ENCODE measurements at regions not wholly inside any gene's neighbourhood (a gene's known extent, or its start where the extent isn't known, plus 50 kb on each side); places are given as distances from the start of the nearest gene placed in this dataset.

DNA sequence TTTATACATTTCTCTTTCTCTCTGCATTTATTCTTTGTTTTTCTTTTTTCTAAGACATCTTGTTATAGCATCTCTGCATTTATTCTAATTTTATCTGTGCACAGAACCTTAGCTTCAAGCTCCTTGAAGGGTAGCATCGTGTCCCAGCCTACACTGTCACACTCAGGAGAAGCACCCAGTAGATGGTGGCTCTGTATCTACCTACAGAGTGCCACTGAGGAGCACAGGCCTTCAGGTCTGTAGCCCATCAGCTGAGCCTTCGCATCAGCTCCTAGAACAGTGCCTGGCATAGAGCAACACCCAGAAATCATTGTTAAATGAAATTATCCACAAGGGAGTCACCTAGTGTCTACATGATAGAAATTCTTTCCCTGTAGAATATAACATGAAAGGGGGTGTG, 203.0 kb upstream of the KLF14 start:
- no peak overlapping the region for H3K27ac ChIP-seq
- TF ChIP-seq, protein P1, sequence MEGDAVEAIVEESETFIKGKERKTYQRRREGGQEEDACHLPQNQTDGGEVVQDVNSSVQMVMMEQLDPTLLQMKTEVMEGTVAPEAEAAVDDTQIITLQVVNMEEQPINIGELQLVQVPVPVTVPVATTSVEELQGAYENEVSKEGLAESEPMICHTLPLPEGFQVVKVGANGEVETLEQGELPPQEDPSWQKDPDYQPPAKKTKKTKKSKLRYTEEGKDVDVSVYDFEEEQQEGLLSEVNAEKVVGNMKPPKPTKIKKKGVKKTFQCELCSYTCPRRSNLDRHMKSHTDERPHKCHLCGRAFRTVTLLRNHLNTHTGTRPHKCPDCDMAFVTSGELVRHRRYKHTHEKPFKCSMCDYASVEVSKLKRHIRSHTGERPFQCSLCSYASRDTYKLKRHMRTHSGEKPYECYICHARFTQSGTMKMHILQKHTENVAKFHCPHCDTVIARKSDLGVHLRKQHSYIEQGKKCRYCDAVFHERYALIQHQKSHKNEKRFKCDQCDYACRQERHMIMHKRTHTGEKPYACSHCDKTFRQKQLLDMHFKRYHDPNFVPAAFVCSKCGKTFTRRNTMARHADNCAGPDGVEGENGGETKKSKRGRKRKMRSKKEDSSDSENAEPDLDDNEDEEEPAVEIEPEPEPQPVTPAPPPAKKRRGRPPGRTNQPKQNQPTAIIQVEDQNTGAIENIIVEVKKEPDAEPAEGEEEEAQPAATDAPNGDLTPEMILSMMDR (conservative IDR thresholded peaks at IDR 0.05) = no peak

DNA sequence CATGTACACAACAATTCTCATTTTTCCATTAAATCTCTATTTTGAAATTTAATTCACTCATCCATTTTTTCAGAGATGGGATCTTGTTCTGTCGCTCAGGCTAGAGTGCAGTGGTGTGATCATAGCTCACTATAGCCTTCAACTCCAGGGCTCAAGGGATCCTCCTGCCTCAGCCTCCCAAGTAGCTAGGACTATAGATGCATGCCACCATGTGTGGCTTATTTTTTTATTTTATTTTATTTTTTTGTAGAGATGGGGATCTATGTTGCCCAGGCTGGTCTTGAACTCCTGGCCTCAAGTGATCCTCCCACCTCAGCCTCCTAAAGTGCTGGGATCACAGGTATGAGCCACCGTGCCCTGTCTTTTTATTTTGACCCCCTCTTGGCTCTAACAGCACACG, 203.8 kb upstream of the KLF14 start:
- H3K27ac ChIP-seq = no peak overlapping the region
- TF ChIP-seq, protein P1 (conservative IDR thresholded peaks at IDR 0.05) = no peak

DNA sequence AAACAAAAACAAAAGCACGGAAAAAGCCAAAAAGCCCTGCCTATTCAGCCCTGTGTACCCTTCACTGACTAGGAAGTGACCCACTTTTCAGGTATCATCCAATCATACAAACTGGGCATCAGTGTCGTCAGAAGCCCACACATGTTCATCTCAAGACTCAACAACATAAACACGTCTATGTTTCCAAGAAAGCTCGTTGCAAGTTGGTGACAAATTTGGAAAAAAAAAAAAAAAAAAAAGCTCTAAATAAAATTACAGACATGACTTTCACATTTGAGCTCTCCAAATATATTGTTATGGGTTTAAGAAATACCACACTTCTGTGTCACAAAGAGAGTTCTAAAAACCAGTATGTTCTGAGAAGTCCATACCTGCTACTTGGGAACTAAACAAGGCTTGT, 204.7 kb upstream of the KLF14 start:
- TF ChIP-seq, protein P1 (conservative IDR thresholded peaks at IDR 0.05) = no peak
- no peak overlapping the region for H3K27ac ChIP-seq

DNA sequence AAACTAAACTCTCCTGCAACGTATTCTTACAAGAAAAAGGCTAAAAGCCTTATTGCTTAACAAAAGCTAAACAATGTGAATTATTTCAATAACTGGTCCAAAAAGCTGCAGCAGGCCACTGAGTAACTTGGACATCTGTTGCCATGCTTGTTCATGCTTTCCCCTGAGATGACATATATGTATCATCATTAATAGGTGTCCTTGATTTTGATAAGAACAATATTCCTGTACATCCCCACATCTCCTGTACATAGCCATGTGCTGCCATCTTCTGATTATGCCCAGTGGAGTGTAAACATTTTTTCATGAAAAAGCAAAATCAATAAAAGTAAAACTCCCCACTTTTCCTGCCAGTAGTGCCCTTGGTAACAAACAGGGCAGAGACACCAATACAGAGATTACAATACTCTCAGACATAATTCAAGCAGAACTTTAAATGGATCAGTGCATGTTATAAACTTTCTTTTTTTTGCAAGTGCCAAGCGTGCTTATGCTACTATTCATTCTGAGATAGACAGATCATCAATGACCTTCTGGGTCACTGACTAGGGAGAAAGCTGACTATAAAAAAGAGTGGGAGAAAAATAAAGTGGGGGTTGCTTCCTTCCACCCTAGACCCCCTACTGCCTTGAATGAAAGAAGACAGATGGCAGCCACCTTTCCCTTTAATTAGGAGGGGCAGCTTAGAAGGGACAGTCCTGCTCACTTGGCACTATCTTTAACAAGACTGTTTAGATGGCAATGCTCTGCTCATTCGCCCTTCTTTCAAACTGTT, 205.5 kb upstream of the KLF14 start:
- H3K27ac ChIP-seq = no peak overlapping the region
- TF ChIP-seq, protein P1 (conservative IDR thresholded peaks at IDR 0.05) = no peak

DNA sequence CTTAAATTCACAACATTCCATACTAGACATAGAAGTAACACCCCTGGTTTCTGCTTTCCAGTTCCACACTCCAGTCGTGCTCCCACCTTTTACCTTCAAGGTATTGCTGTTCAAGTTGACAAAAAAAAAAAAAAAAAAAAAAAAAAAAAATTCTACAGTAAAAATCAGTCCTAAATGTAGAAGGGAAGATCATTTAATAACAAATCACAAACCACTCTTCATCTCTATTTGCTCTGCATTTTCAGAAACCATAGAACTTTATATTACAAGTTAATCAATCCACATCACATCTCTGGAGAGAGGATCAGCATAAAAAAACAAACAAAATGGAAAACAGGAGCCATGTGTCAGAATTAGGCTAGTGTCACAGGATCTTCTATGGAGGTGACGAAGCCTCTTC, 206.3 kb upstream of the KLF14 start:
- no peak overlapping the region for H3K27ac ChIP-seq
- TF ChIP-seq, protein P1 (conservative IDR thresholded peaks at IDR 0.05) = no peak

DNA sequence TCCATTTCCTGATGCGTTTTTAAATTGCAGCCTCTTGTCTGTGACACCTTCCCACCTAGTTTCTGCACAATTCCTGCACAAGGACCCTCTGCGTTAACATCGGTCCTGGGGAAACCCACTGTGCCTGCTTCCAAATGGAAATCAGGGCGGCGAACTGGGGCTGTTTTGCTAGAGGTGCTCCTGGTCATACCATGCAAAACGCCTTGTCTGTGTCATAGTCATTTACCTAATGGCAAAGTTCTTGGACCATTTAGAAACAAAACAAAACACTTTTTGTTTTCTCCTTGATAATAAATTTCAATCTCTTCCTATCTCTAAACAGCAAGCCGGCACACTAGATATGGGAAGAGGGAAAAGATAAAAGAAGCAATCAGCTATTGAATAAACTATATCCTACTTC, 206.9 kb upstream of the KLF14 start:
- H3K27ac ChIP-seq = peak overlapping the region; percentile 59
- TF ChIP-seq, protein P1 (conservative IDR thresholded peaks at IDR 0.05) = no peak

DNA sequence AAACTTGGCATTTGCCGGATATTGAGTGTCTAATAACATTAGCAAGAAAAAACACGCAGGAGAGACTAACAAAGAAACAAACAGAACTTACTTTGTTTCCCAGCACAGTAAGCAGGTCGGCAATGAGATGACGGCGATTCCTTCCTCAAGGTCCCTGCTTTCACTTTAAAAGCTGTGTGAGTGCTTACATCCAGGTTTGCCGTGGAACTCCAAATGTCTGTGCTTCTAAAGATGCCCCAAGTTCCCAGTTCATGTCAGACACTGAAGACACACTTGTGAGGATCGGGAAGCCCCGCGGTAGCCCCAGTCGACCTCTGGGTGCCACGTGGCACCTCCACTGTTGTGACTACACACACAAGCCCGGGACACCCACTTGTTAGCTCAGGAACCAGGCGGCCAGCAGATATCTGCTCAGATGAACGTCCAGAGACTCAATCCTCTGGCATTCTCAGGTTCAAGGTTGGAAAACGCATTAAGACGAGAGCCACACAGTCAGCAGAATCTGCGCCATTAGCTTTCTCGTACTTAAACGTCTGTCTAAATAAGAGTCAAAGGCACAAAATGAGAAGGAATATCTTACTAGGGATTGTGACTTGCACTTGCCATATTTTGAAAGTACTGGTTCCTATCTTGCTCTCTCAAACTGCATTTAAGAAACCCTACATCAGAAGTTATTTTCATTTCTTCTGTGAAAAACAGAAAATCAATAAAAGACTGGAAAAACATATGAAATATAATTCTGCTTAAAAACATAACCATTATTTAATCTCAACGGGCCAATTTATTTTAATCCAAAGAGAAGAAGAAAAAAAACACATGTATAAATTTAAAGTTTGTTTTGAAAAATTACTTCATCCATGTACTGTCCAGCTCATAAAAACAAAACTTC, 207.6 kb upstream of the KLF14 start:
- TF ChIP-seq, protein P1 (conservative IDR thresholded peaks at IDR 0.05) = no peak
- peak overlapping the region; percentile 59 for H3K27ac ChIP-seq
